Prostate gland (tissue), 2 donors: ENCODE measurements at regions not wholly inside any gene's neighbourhood (a gene's known extent, or its start where the extent isn't known, plus 50 kb on each side); places are given as distances from the start of the nearest gene placed in this dataset.

Experiments used
- DNase-seq: peaks from one replicate; pipeline ENCODE4 v3.0.0-alpha.2; 2019; ENCODE audit warnings: low spot score
- H3K27ac ChIP-seq, 2 donors: fragments of 200-600 bp; sonication (generic); 2 replicates each; pipeline ENCODE4 v1.5.1; 2017 to 2019
- H3K27me3 ChIP-seq: fragments of 200-600 bp; sonication (generic); replicated peaks from 2 replicates; pipeline ENCODE4 v1.5.1; 2019; ENCODE audit not compliant: insufficient read depth
- H3K36me3 ChIP-seq, 2 donors: fragments of 200-600 bp; sonication (generic); 1 replicate in 1 of 2; 2 replicates in 1 of 2; pipeline versions ENCODE4 v1.5.1 to v1.8.1; 2017 to 2019
- H3K4me1 ChIP-seq: fragments of 200-600 bp; sonication (generic); replicated peaks from 2 replicates; pipeline ENCODE4 v1.5.1; 2019
- H3K4me3 ChIP-seq, 2 donors: fragments of 200-600 bp; sonication (generic); 2 replicates each; pipeline ENCODE4 v1.5.1; 2017 to 2019
- H3K9me3 ChIP-seq: fragments of 200-600 bp; sonication (generic); 2 replicates; pipeline ENCODE4 v1.5.1; 2017
- POLR2A ChIP-seq: fragments of 450-650 bp; IDR thresholded peaks from one replicate; pipeline ENCODE4 v1.6.1; 2016; ENCODE audit warnings: antibody characterized with exemption, mild to moderate bottlenecking
- POLR2AphosphoS5 ChIP-seq: sonication (generic); formaldehyde crosslinking; IDR thresholded peaks from one replicate; pipeline ENCODE4 v1.6.1; 2017; ENCODE audit warnings: antibody characterized with exemption
- WGBS: methylation state at CpG from one replicate; pipeline ENCODE4 v1.1.5; 2018; 5-methylcytosine and 5-hydroxymethylcytosine counted together
- intact Hi-C: fragments of 100-400 bp; cut with DNase I; formaldehyde crosslinking; loops from one replicate; pipeline ENCODE4 v1.14.2; 2022
- TF ChIP-seq, protein P1 (sequence below), 4 experiments: fragments of 200-600 bp in 2 of 4; fragments of 450-650 bp in 2 of 4; sonication (generic) in 2 of 4; IDR thresholded peaks; 1 replicate in 3 of 4; 2 replicates in 1 of 4; pipeline ENCODE4 v1.5.1; 2016 to 2019; ENCODE audit warnings: antibody characterized with exemption in 4 of 4, mild to moderate bottlenecking in 2 of 4, moderate library complexity in 2 of 4

DNA sequence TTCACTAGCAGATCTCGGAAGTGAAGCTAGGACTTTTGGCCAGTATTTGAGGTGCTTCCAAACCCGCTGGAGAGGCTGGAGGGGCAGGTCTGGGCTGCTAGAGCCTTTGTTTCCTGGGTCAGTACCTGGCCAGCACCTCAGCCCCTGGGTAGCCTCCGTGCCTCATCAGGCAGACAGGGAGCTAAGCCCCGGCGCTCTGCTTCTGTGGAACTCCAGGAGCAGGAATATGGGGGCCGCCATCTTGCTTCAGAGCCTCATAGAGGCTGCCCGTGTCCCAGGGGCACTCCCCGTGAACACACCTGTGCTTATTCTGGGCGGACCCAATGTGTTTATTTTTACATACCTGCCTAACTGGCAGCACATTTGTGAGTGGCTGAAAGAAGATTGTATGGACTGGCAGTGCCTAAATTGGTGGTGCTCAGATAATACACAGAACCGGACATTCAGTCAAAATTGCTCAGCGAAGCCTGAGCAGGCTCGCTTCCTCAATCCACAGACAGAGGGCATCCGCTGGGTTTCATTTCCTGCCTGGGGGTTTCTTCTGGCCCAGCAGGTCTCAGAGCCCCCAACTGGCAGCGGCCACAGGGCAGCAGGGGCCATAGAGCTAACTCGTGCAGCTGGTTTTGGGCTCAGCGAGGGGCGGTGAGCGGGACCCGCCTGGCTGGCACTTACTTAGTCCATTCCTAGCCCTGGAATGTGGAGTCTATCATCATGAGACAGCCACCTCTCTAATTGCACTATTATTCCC lies 176.8 kb upstream of the ALKAL2 start:
- intact Hi-C loops, result no loop called here
- H3K4me3 ChIP-seq, result no peak overlapping the region
- no peak overlapping the region for H3K27ac ChIP-seq
- DNase-seq, result no peak
- peaks cover 16% of the 10 kb centered on the region for H3K27me3 ChIP-seq
- 93% methylated on average over 19 of the region's 19 CpGs for WGBS
- no peaks in the 10 kb centered on the region for H3K9me3 ChIP-seq
- H3K36me3 ChIP-seq, result no peaks in the 10 kb centered on the region
- TF ChIP-seq POLR2AphosphoS5, result no peak
- TF ChIP-seq POLR2A, result no peak
- TF ChIP-seq, protein P1, sequence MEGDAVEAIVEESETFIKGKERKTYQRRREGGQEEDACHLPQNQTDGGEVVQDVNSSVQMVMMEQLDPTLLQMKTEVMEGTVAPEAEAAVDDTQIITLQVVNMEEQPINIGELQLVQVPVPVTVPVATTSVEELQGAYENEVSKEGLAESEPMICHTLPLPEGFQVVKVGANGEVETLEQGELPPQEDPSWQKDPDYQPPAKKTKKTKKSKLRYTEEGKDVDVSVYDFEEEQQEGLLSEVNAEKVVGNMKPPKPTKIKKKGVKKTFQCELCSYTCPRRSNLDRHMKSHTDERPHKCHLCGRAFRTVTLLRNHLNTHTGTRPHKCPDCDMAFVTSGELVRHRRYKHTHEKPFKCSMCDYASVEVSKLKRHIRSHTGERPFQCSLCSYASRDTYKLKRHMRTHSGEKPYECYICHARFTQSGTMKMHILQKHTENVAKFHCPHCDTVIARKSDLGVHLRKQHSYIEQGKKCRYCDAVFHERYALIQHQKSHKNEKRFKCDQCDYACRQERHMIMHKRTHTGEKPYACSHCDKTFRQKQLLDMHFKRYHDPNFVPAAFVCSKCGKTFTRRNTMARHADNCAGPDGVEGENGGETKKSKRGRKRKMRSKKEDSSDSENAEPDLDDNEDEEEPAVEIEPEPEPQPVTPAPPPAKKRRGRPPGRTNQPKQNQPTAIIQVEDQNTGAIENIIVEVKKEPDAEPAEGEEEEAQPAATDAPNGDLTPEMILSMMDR (IDR thresholded peaks at IDR 0.05), result no peak
- no peaks in the 10 kb centered on the region for H3K4me1 ChIP-seq

DNA sequence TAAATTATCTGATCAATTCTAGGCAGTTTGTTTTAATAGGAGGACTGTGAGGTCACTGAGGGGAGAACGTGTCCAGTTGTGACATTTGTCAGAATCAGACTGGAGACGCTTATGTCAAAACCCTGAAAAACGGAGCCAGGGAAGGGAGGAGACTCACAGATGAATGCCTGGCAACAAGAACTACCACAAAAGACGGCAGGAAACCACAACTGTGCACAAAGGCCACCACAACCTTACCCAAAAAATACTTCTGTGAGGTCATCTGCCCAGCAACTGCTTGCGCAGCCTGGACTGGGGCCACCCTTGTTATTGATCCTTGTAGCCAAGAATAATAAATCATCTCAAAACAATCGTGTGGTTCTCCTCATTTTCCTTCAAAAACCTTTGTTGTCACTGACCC lies 173.0 kb upstream of the ALKAL2 start:
- H3K9me3 ChIP-seq, result no peaks in the 10 kb centered on the region

DNA sequence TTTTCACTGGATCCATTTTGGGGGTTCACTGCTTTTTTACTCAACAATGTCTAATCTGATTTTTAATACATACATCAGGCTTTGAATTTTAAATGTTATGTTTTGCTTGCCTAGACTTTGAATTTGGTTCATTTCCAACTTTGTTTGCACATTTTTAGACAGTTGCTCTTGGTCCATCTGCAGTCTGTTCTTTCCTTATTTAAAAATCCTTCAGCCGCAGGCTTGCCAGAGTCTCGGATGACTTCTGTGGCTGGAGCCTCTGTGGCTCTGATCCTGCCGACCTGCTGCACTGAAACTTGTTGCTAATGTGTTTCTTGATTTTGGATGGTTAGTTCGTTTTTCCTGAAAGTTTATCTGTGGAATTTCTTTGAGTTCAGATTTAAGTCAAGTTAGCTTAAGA lies 172.0 kb upstream of the ALKAL2 start:
- 14% methylated on average over 4 of the region's 4 CpGs for WGBS
- TF ChIP-seq POLR2AphosphoS5 (no peak), POLR2A (no peak)
- TF ChIP-seq, protein P1 (IDR thresholded peaks at IDR 0.05), result no peak
- no peak for DNase-seq

More for the DNA sequence above, 173.0 kb upstream of the ALKAL2 start:
- H3K27ac ChIP-seq, result no peak overlapping the region
- WGBS, result 63% methylated on average over 6 of the region's 6 CpGs
- intact Hi-C loops, result no loop called here
- no peaks in the 10 kb centered on the region for H3K36me3 ChIP-seq
- H3K4me1 ChIP-seq, result no peaks in the 10 kb centered on the region
- H3K4me3 ChIP-seq, result no peak overlapping the region
- no peak for DNase-seq
- H3K27me3 ChIP-seq, result peaks cover 2% of the 10 kb centered on the region
- TF ChIP-seq POLR2AphosphoS5, result no peak
- TF ChIP-seq, protein P1 (IDR thresholded peaks at IDR 0.05), result no peak
- TF ChIP-seq POLR2A, result no peak

DNA sequence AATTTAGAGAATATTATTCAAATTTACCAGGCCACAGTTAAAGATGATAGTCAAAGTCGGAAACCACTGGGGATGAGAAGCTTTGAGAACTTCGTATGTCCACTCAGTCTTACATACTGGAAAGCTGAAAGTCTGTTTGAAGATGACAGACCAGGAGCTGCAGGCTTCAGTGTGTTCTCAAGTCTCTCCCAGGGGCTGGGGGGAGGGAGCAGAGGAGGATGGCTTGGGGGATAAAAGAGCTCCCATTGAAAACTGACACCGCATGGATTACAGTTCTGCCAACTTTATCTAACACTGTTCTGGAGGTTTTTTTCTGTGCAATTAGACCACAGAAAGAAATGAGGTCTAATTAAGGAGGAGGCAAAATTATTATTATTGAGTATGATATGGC lies 170.5 kb upstream of the ALKAL2 start:
- H3K9me3 ChIP-seq, result no peaks in the 10 kb centered on the region
- no peak for TF ChIP-seq POLR2A
- no peak for TF ChIP-seq POLR2AphosphoS5
- TF ChIP-seq, protein P1 (IDR thresholded peaks at IDR 0.05), result no peak
- DNase-seq, result no peak
- H3K27me3 ChIP-seq, result no peaks in the 10 kb centered on the region
- 85% methylated on average over 3 of the region's 3 CpGs for WGBS
- no peaks in the 10 kb centered on the region for H3K4me1 ChIP-seq
- H3K36me3 ChIP-seq, result no peaks in the 10 kb centered on the region
- no peak overlapping the region for H3K4me3 ChIP-seq
- no peak overlapping the region for H3K27ac ChIP-seq
- intact Hi-C loops, result no loop called here

More for the DNA sequence above, 172.0 kb upstream of the ALKAL2 start:
- Histone ChIP-seq H3K4me1 (no peaks in the 10 kb centered on the region), H3K9me3 (no peaks in the 10 kb centered on the region), H3K36me3 (no peaks in the 10 kb centered on the region), H3K4me3 (no peak overlapping the region), H3K27ac (no peak overlapping the region), H3K27me3 (peaks cover 2% of the 10 kb centered on the region)
- intact Hi-C loops, result no loop called here

DNA sequence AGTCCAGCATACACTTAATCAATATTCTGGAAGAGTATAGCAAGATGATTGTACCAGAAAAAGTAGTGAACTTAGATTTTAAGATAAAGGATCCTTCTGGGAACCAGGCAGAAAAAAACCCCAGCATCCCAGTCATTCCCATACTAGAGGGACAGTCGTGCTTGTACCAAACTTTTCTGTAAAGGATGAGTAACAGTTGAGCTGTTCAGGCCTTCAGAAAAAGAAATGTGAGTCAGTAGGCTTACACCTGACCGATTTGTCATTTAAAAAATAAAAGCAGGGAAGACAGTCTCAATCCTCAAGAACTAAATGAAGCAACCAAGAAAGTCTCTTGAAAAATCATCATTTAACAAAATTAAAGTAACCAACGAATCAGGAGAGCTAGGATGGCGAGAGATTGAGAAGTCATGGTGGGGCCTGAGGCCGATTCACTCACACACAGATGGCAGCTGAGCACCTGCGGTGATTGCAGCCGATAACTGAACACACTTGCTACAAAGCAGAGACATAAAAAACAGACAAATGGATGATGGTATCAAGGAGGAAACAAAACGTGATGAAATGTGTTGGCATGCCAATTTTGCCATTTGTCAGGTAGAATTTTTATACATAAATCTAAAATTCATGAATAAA lies 170.0 kb upstream of the ALKAL2 start:
- intact Hi-C loops, result no loop called here
- Histone ChIP-seq H3K4me3 (no peak overlapping the region), H3K36me3 (no peaks in the 10 kb centered on the region), H3K4me1 (no peaks in the 10 kb centered on the region), H3K9me3 (no peaks in the 10 kb centered on the region), H3K27me3 (no peaks in the 10 kb centered on the region), H3K27ac (no peak overlapping the region)
- no peak for DNase-seq
- TF ChIP-seq POLR2AphosphoS5 (no peak), POLR2A (no peak)
- TF ChIP-seq, protein P1 (IDR thresholded peaks at IDR 0.05), result no peak
- 88% methylated on average over 8 of the region's 8 CpGs for WGBS
